ENCODE measurements at regions not wholly inside any gene's neighbourhood (a gene's known extent, or its start where the extent isn't known, plus 50 kb on each side); places are given as distances from the start of the nearest gene placed in this dataset.

DNA sequence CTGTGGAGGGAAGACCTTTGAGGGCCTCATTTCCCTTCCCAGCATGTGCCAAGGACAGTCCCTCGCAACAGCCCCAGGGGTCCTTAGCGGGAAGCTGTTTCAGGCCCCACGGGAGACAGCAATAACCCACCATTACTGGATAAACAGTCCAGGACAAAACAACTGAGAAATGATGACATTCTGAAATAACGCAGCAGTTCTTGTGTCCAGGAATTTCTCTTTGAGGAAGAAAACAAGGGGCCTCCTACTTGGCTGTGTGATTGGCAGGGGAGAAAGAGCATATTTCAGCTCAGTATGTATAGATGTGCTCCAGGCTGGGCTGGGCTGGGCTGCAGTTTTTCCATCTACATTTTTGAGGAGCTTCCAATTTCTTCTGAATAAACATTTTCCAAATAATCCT, 82.2 kb upstream of the THBS1 start:
- TF ChIP-seq, protein P1, sequence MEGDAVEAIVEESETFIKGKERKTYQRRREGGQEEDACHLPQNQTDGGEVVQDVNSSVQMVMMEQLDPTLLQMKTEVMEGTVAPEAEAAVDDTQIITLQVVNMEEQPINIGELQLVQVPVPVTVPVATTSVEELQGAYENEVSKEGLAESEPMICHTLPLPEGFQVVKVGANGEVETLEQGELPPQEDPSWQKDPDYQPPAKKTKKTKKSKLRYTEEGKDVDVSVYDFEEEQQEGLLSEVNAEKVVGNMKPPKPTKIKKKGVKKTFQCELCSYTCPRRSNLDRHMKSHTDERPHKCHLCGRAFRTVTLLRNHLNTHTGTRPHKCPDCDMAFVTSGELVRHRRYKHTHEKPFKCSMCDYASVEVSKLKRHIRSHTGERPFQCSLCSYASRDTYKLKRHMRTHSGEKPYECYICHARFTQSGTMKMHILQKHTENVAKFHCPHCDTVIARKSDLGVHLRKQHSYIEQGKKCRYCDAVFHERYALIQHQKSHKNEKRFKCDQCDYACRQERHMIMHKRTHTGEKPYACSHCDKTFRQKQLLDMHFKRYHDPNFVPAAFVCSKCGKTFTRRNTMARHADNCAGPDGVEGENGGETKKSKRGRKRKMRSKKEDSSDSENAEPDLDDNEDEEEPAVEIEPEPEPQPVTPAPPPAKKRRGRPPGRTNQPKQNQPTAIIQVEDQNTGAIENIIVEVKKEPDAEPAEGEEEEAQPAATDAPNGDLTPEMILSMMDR (IDR thresholded peaks at IDR 0.05; ENCODE audit: borderline replicate concordance, insufficient read depth, low read depth, low read length), result no peak
- no peak overlapping the region for H3K4me3 ChIP-seq (ENCODE audit: low read depth, low read length)

DNA sequence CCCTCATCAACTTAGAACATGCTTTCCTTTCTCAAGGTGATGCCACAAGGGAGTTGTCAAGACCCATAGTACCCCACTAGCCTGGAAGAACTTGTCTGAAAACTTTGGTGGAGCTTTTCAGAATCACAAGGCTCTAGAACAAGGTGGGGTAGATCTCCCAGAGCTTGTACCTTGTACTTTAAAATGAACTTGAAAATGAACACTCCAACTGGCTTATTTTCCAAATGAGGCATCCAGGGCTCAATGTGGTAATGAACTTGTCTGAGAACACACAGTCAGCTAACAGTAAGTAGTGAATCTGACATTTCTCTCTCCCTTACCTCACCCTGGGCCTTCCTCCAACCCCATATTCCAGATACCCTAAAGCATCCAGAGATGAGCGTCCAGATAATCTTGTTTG, 81.8 kb upstream of the THBS1 start:
- TF ChIP-seq, protein P1 (IDR thresholded peaks at IDR 0.05; ENCODE audit: borderline replicate concordance, insufficient read depth, low read depth, low read length), result no peak
- H3K4me3 ChIP-seq (ENCODE audit: low read depth, low read length), result no peak overlapping the region

DNA sequence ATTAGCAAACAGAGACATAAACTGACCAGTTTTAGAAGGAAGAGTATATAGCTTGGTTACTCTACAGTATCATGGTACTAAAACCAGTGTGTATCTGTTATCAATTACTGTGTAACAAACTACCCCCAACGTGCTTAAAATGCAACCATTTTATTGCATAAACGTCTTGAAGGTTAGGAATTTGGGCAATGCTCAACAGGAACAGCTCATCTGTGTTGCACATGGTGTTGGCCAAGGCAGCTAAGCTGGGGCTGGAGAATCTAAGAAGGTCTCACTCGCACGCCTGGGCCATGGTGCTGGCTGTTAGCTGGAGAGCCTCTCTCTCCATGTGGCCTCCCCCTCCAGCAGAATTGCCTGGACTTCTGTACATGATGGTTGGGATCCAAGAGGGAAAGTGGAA, 81.2 kb upstream of the THBS1 start:
- no peak overlapping the region for H3K4me3 ChIP-seq (ENCODE audit: low read depth, low read length)
- TF ChIP-seq, protein P1 (IDR thresholded peaks at IDR 0.05; ENCODE audit: borderline replicate concordance, insufficient read depth, low read depth, low read length), result no peak

DNA sequence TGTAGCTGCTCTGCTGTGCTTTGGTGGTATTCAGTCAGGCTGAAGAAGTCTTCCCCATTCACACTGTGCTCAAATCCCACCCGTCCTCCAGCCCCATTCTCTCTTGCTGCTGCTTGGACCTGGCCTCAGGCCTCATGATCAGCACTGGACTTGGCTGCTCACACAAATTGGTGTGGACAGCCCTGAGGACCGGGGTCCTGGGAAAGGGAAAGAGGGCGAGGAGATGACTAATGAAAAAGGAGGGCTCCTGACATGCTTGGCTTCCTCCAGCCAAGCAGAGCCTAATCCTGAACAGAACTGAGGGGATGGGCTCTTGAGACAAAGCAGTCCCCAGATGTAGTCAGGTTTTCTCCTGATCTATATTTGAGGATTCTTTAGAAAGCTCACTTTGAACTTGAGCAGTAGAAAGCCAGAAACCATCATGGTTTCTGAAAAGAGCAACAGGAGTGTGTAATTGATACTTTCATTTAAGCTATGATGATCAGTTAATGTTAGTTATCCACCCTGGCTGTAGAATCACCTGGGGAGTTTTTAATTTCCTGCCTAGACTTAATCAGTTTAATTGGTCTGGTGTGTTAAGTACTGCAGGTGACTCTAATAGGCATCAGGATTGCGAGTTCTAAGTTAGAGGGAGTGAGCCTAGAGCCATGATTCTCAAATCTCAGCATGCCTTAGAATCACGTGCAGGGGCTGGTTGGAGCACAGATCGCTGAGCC, 79.4 kb upstream of the THBS1 start:
- no peak overlapping the region for H3K4me3 ChIP-seq (ENCODE audit: low read depth, low read length)
- TF ChIP-seq, protein P1 (IDR thresholded peaks at IDR 0.05; ENCODE audit: borderline replicate concordance, insufficient read depth, low read depth, low read length), result no peak

DNA sequence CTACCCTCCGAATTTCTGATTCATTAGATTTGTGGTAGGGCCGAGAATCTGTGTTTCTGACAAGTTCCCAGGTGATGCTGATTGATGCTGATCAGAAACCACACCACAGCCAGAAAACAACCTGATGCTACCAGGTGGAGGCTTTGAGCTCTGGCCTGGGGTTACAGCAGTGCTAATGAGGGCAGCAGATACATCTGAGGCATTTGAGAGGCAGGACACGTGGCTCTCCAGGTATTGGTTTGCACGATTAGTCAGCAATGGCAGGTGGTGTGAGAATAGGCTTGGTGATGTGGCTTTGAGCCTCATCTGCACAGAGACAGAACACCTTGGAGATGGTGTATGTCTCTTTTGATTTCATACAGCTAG, 78.8 kb upstream of the THBS1 start:
- TF ChIP-seq, protein P1 (IDR thresholded peaks at IDR 0.05; ENCODE audit: borderline replicate concordance, insufficient read depth, low read depth, low read length), result no peak

DNA sequence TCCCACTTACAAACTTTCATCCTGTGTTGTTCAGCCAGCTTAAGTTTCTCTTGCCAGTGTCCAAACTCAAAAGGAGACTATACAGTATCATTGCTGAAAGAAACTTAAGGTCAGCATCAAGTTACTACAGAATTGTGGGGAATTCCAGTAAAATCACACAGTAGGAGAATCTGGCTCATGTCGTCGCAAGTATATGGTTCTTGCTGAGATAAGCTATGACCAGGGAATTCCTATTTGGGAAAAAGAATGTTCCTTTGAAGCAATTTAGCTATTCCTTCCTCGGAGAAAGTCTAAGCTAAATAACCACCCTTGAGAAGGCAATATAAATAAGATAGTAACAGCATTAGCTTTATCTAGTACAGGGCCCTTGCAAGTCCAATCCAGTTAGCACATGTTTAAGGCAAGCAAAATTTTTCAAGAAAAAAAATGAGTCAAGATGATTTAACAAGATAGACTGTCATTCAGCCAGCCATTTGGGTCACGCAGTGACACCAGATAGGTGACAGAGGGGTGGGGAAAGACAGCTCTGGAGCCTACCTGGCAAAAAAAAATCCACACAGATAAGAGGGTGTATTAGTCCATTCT, 78.2 kb upstream of the THBS1 start:
- H3K4me3 ChIP-seq (ENCODE audit: low read depth, low read length), result no peak overlapping the region
- TF ChIP-seq, protein P1 (IDR thresholded peaks at IDR 0.05; ENCODE audit: borderline replicate concordance, insufficient read depth, low read depth, low read length), result no peak

More for the DNA sequence above, 78.8 kb upstream of the THBS1 start:
- H3K4me3 ChIP-seq (ENCODE audit: low read depth, low read length), result no peak overlapping the region

DNA sequence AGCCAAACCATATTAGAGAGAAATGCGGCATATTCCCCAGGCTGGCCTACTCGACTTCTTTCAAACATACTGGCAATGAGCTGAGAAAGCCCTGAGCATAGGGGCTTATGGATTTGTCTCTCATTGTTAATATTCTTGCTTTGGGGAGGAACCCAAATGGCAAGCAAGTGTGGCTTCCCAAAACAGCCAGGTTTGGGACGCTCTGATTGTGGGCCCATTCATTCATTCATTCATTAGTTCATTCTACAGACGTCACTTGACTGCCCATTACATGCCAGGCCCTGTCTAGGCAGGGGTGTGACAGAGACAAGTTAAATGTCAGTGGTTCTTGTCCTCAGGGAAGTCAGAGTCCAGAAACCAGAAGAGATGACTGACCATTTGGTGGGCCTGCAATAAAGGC, 77.4 kb upstream of the THBS1 start:
- TF ChIP-seq, protein P1 (IDR thresholded peaks at IDR 0.05; ENCODE audit: borderline replicate concordance, insufficient read depth, low read depth, low read length), result no peak
- no peak overlapping the region for H3K4me3 ChIP-seq (ENCODE audit: low read depth, low read length)

All from GM12875 (cell line).